ENCODE measurements at regions not wholly inside any gene's neighbourhood (a gene's known extent, or its start where the extent isn't known, plus 50 kb on each side); places are given as distances from the start of the nearest gene placed in this dataset.

GRCh38 chr14:30348445-30348844, 210.5 kb upstream of the G2E3 start:
- Histone ChIP-seq H3K79me2 (ENCODE audit: control insufficient read depth, insufficient read depth, low read length) (no peaks in the 10 kb centered on the region), H3K4me1 (ENCODE audit: control insufficient read depth, insufficient read depth, low read length) (no peaks in the 10 kb centered on the region), H3K27me3 (replicated peaks in 1 of 2; ENCODE audit: control insufficient read depth in 2 of 2, insufficient read depth in 2 of 2, low read length in 1 of 2) (no peaks in the 10 kb centered on the region), H2AFZ (ENCODE audit: control insufficient read depth, low read depth, low read length) (no peak overlapping the region), H3K27ac (ENCODE audit: control insufficient read depth, insufficient read depth) (no peak overlapping the region), H3K4me3 (no peak overlapping the region), H3K36me3 (ENCODE audit: control insufficient read depth in 2 of 2, insufficient read depth in 2 of 2, low read length in 1 of 2) (no peaks in the 10 kb centered on the region), H3K4me2 (ENCODE audit: control insufficient read depth, insufficient read depth) (no peak overlapping the region), H4K20me1 (ENCODE audit: control insufficient read depth, insufficient read depth) (no peaks in the 10 kb centered on the region), H3K9me3 (replicated peaks; ENCODE audit: control insufficient read depth, insufficient read depth, low read length) (no peaks in the 10 kb centered on the region), H3K9ac (ENCODE audit: control insufficient read depth, insufficient read depth, low read length) (no peak overlapping the region)
- intact Hi-C loops (cut with micrococcal nuclease; ENCODE audit: unreplicated experiment): no loop called here
- ChIA-PET SMC1A (ENCODE audit: uncharacterized antibody, unreplicated experiment) (interaction anchor here (1.7 kb wide), 1 partner anchor 9 kb away, joined by 6 read pairs; no protein-coding TSS in a partner anchor), RAD21 (ENCODE audit: unreplicated experiment) (no interaction called here), POLR2A (no interaction called here), CTCF (interaction anchor here (1.3 kb wide), 1 partner anchor 28 kb away, joined by 3 read pairs; no protein-coding TSS in a partner anchor)
- WGBS (ENCODE audit: insufficient coverage, insufficient replicate concordance, low lambda C conversion rate, missing lambda C conversion rate): 60% methylated on average over 2 of the region's 2 CpGs
- no peak for DNase-seq (ENCODE audit: low read depth, low spot score)
- BruUV-seq (replicated peaks): no TSS peak
- ATAC-seq: no peak
- TF ChIP-seq IRF4 (IDR thresholded peaks at IDR 0.05; ENCODE audit: low read depth, low read length) (no peak), SRF (IDR thresholded peaks at IDR 0.05; ENCODE audit: low read depth in 2 of 2, low read length in 2 of 2) (no peak)
- in situ Hi-C loops (cut with MboI): no loop called here
- FAIRE-seq: no peak

- SMC1A ChIA-PET (ENCODE audit: uncharacterized antibody, unreplicated experiment): interaction anchor here (0.9 to 1.7 kb wide), 3 partner anchors 10 to 491 kb away, joined by 3 to 6 read pairs (median 3); no protein-coding TSS in a partner anchor
- no peaks in the 10 kb centered on the region for H4K20me1 ChIP-seq (ENCODE audit: control insufficient read depth, insufficient read depth)
- WGBS (ENCODE audit: insufficient coverage, insufficient replicate concordance, low lambda C conversion rate, missing lambda C conversion rate): 31% methylated on average over 3 of the region's 3 CpGs
- TF ChIP-seq NFXL1 (IDR thresholded peaks at IDR 0.05; ENCODE audit: borderline replicate concordance) (no peak), RUNX3 (IDR thresholded peaks at IDR 0.05; ENCODE audit: low read length) (no peak), RELA (IDR thresholded peaks at IDR 0.05; ENCODE audit: borderline replicate concordance, partially characterized antibody) (no peak), CBX3 (IDR thresholded peaks at IDR 0.05; ENCODE audit: borderline replicate concordance, low read depth) (no peak), MYC (IDR thresholded peaks at IDR 0.05; ENCODE audit: insufficient read depth, insufficient read length, insufficient replicate concordance, low read length, severe bottlenecking) (no peak), RAD51 (IDR thresholded peaks at IDR 0.05) (no peak), ESRRA (IDR thresholded peaks at IDR 0.05; ENCODE audit: low read length) (no peak), ZNF592 (IDR thresholded peaks at IDR 0.05) (no peak), POLR2A (IDR thresholded peaks at IDR 0.05; ENCODE audit: low read depth, low read length) (no peak), RFX5 (IDR thresholded peaks at IDR 0.05; ENCODE audit: low read depth, low read length) (no peak)
Observed at GRCh38 chr14:30349520-30349919, 209.4 kb upstream of the G2E3 start.

More at GRCh38 chr14:30349520-30349919, 209.4 kb upstream of the G2E3 start:
- in situ Hi-C loops (cut with MboI): no loop called here
- DNase-seq (ENCODE audit: low read depth, low spot score) (no peak), FAIRE-seq (no peak), ATAC-seq (0 out of 3 replicates have a peak, but pooled peaks have one; percentile 19)
- ChIA-PET POLR2A (no interaction called here), RAD21 (ENCODE audit: unreplicated experiment) (no interaction called here), CTCF (interaction anchor here (1.3 kb wide), 2 partner anchors 24 to 27 kb away, joined by 3 read pairs; no protein-coding TSS in a partner anchor)
- Histone ChIP-seq H3K9me3 (replicated peaks; ENCODE audit: control insufficient read depth, insufficient read depth, low read length) (no peaks in the 10 kb centered on the region), H3K4me3 (no peak overlapping the region), H3K4me1 (ENCODE audit: control insufficient read depth, insufficient read depth, low read length) (no peaks in the 10 kb centered on the region), H3K79me2 (ENCODE audit: control insufficient read depth, insufficient read depth, low read length) (no peaks in the 10 kb centered on the region), H3K4me2 (ENCODE audit: control insufficient read depth, insufficient read depth) (no peak overlapping the region), H3K27ac (ENCODE audit: control insufficient read depth, insufficient read depth) (no peak overlapping the region), H3K27me3 (replicated peaks in 1 of 2; ENCODE audit: control insufficient read depth in 2 of 2, insufficient read depth in 2 of 2, low read length in 1 of 2) (no peaks in the 10 kb centered on the region), H3K9ac (ENCODE audit: control insufficient read depth, insufficient read depth, low read length) (no peak overlapping the region), H3K36me3 (ENCODE audit: control insufficient read depth in 2 of 2, insufficient read depth in 2 of 2, low read length in 1 of 2) (no peaks in the 10 kb centered on the region), H2AFZ (ENCODE audit: control insufficient read depth, low read depth, low read length) (no peak overlapping the region)
- intact Hi-C loops (cut with micrococcal nuclease; ENCODE audit: unreplicated experiment): no loop called here
- BruUV-seq (replicated peaks): no TSS peak

Data from GM12878 (cell line).